ENCODE measurements at regions not wholly inside any gene's neighbourhood (a gene's known extent, or its start where the extent isn't known, plus 50 kb on each side); places are given as distances from the start of the nearest gene placed in this dataset.

DNA sequence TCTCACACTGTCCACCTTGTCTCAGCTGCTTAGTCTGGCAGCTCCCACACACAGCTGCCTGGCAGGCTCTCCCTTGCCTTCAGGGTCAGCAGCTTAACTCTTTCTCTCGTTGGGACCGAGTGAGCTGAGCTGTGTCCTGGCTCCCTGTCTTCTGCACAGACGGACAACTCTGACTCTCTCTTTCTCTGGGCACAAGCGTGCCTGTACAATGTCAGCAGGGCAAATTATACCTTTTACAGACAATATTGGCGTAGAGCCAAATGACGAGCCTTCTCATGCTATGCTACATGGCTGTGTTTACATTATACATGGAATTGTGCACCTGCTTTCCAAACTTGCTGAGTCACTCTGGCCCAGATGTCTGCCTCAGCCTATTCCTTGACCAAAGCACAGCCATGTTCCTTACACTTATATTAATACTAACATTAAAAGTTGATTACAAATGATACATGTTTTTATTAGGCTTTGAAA, 188.6 kb downstream of the CYLC2 start:
- no peak for DNase-seq
- Mint-ChIP-seq H3K36me3 (ENCODE audit: low read depth) (no peaks in the 10 kb centered on the region), H3K27me3 (ENCODE audit: insufficient read depth) (no peaks in the 10 kb centered on the region), H3K4me3 (no peak overlapping the region), H3K27ac (no peak overlapping the region), H3K4me1 (no peaks in the 10 kb centered on the region), H3K9me3 (peaks cover 5% of the 10 kb centered on the region)
- H3K36me3 ChIP-seq (ENCODE audit: control insufficient read depth, insufficient read depth, low read length), result no peaks in the 10 kb centered on the region
- H3K27ac ChIP-seq (ENCODE audit: low read depth, low read length), result no peak overlapping the region
- no peak overlapping the region for H3K4me3 ChIP-seq (ENCODE audit: low read length)
- no peaks in the 10 kb centered on the region for H3K4me1 ChIP-seq (ENCODE audit: control insufficient read depth, insufficient read depth, low read length)
- no peaks in the 10 kb centered on the region for H3K27me3 ChIP-seq (ENCODE audit: control insufficient read depth, insufficient read depth, low read length, poor library complexity, severe bottlenecking)
- WGBS, 2 experiments (ENCODE audit: insufficient coverage in 1 of 2, insufficient read length in 1 of 2), result 78 to 80% methylated on average over 5 to 6 of the region's 6 CpGs
- H3K9me3 ChIP-seq (ENCODE audit: control insufficient read depth, low read length), result peaks cover 33% of the 10 kb centered on the region
- TF ChIP-seq, protein P1, sequence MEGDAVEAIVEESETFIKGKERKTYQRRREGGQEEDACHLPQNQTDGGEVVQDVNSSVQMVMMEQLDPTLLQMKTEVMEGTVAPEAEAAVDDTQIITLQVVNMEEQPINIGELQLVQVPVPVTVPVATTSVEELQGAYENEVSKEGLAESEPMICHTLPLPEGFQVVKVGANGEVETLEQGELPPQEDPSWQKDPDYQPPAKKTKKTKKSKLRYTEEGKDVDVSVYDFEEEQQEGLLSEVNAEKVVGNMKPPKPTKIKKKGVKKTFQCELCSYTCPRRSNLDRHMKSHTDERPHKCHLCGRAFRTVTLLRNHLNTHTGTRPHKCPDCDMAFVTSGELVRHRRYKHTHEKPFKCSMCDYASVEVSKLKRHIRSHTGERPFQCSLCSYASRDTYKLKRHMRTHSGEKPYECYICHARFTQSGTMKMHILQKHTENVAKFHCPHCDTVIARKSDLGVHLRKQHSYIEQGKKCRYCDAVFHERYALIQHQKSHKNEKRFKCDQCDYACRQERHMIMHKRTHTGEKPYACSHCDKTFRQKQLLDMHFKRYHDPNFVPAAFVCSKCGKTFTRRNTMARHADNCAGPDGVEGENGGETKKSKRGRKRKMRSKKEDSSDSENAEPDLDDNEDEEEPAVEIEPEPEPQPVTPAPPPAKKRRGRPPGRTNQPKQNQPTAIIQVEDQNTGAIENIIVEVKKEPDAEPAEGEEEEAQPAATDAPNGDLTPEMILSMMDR (conservative IDR thresholded peaks at IDR 0.05), result no peak
- H3K9ac ChIP-seq (ENCODE audit: extremely low read depth, low read length, poor library complexity, severe bottlenecking), result no peak overlapping the region

DNA sequence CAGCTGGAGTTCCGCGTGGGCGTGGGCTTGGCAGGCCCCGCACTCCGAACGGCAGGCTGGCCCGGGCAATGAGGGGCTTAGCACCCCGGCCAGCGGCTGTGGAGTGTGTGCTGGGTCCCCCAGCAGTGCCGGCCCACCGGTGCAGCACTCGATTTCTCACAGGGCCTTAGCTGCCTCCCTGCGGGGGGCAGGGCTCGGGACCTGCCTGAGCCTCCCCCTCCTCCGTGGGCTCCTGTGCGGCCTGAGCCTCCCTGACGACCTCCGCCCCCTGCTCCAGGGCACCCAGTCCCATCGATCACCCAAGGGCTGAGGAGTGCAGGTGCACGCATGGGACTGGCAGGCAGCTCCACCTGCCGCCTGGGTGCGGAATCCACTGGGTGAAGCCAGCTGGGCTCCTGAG, 191.8 kb downstream of the CYLC2 start:
- TF ChIP-seq, protein P1 (conservative IDR thresholded peaks at IDR 0.05), result no peak
- no peak for DNase-seq
- no peak overlapping the region for H3K27ac Mint-ChIP-seq
- Histone ChIP-seq H3K9ac (ENCODE audit: extremely low read depth, low read length, poor library complexity, severe bottlenecking) (no peak overlapping the region), H3K4me1 (ENCODE audit: control insufficient read depth, insufficient read depth, low read length) (no peaks in the 10 kb centered on the region), H3K27me3 (ENCODE audit: control insufficient read depth, insufficient read depth, low read length, poor library complexity, severe bottlenecking) (no peaks in the 10 kb centered on the region), H3K27ac (ENCODE audit: low read depth, low read length) (no peak overlapping the region), H3K9me3 (ENCODE audit: control insufficient read depth, low read length) (peaks cover 26% of the 10 kb centered on the region), H3K4me3 (ENCODE audit: low read length) (no peak overlapping the region), H3K36me3 (ENCODE audit: control insufficient read depth, insufficient read depth, low read length) (no peaks in the 10 kb centered on the region)
- 77 to 85% methylated on average over 9 to 22 of the region's 22 CpGs for WGBS, 2 experiments (ENCODE audit: insufficient coverage in 1 of 2, insufficient read length in 1 of 2)
- no peaks in the 10 kb centered on the region for H3K4me1 Mint-ChIP-seq
- H3K36me3 Mint-ChIP-seq (ENCODE audit: low read depth), result no peaks in the 10 kb centered on the region
- no peaks in the 10 kb centered on the region for H3K27me3 Mint-ChIP-seq (ENCODE audit: insufficient read depth)
- H3K4me3 Mint-ChIP-seq, result no peak overlapping the region
- peaks cover 5% of the 10 kb centered on the region for H3K9me3 Mint-ChIP-seq

DNA sequence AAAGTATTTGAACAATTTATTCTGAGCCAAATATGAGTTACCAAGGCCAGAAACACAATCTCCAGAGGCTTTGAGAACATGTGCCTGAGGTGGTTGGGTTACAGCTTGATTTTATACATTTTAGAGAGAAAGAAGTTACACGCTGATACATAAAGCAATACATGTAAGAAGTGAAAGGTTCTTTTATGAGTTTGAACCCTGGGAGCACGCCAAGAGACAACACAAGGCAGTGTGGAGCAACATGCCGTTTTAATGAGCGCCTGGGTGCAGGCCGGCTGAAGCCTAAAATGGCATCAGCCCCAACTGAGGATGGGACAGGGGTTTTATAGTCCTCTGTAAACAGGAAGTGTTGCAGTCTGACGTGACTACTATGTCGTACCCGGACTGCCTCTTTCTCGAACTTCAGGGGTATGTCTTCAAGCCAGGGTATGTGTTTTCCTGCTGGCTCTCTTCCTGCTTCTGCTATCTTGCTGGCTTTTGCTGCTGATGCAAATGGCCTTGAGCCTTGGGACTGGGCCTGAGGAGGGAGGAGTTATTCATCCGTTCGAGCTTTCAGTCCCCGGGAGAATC, 193.7 kb downstream of the CYLC2 start:
- Mint-ChIP-seq H3K9me3 (peaks cover 5% of the 10 kb centered on the region), H3K27me3 (ENCODE audit: insufficient read depth) (no peaks in the 10 kb centered on the region), H3K4me3 (no peak overlapping the region), H3K36me3 (ENCODE audit: low read depth) (no peaks in the 10 kb centered on the region), H3K4me1 (no peaks in the 10 kb centered on the region), H3K27ac (no peak overlapping the region)
- no peak overlapping the region for H3K27ac ChIP-seq (ENCODE audit: low read depth, low read length)
- H3K27me3 ChIP-seq (ENCODE audit: control insufficient read depth, insufficient read depth, low read length, poor library complexity, severe bottlenecking), result no peaks in the 10 kb centered on the region
- no peak overlapping the region for H3K4me3 ChIP-seq (ENCODE audit: low read length)
- peaks cover 26% of the 10 kb centered on the region for H3K9me3 ChIP-seq (ENCODE audit: control insufficient read depth, low read length)
- TF ChIP-seq, protein P1 (conservative IDR thresholded peaks at IDR 0.05), result no peak
- H3K4me1 ChIP-seq (ENCODE audit: control insufficient read depth, insufficient read depth, low read length), result no peaks in the 10 kb centered on the region
- DNase-seq, result no peak
- H3K36me3 ChIP-seq (ENCODE audit: control insufficient read depth, insufficient read depth, low read length), result no peaks in the 10 kb centered on the region
- no peak overlapping the region for H3K9ac ChIP-seq (ENCODE audit: extremely low read depth, low read length, poor library complexity, severe bottlenecking)
- 83 to 97% methylated on average over 7 to 12 of the region's 12 CpGs for WGBS, 2 experiments (ENCODE audit: insufficient coverage in 1 of 2, insufficient read length in 1 of 2)

Measured in endodermal cell (in vitro differentiated cells).